RWPE2 (cell line): ENCODE measurements at regions not wholly inside any gene's neighbourhood (a gene's known extent, or its start where the extent isn't known, plus 50 kb on each side); places are given as distances from the start of the nearest gene placed in this dataset.

ENCODE experiments used
- ATAC-seq: fragments of 200-7000 bp; cut with Tn5 transposase; 3 replicates; pipeline ENCODE4 v1.9.1; 2021; ENCODE audit warnings: low read depth
- DNase-seq: peaks from one replicate; pipeline ENCODE4 v3.0.0-alpha.2; 2020; ENCODE audit warnings: low spot score
- H3K27ac ChIP-seq: fragments of 450-650 bp; 2 replicates; pipeline ENCODE4 v1.5.1; 2017; ENCODE audit warnings: mild to moderate bottlenecking; ENCODE audit not compliant: poor library complexity, severe bottlenecking
- H3K27me3 ChIP-seq: fragments of 250-450 bp; sonication (Bioruptor Pico); 2 replicates; pipeline ENCODE4 v1.5.1; 2021; ENCODE audit warnings: mild to moderate bottlenecking, moderate library complexity; ENCODE audit not compliant: insufficient read depth, poor library complexity, severe bottlenecking
- H3K36me3 ChIP-seq: fragments of 250-450 bp; sonication (Bioruptor Pico); 2 replicates; pipeline ENCODE4 v1.5.1; 2020; ENCODE audit warnings: low read depth, mild to moderate bottlenecking, moderate library complexity
- H3K4me1 ChIP-seq: fragments of 250-450 bp; sonication (Bioruptor Pico); 2 replicates; pipeline ENCODE4 v1.5.1; 2021; ENCODE audit warnings: mild to moderate bottlenecking, moderate library complexity; ENCODE audit not compliant: insufficient read depth, poor library complexity, severe bottlenecking
- H3K4me3 ChIP-seq: fragments of 250-450 bp; sonication (Bioruptor Pico); 2 replicates; pipeline ENCODE4 v1.5.1; 2021; ENCODE audit warnings: mild to moderate bottlenecking, moderate library complexity; ENCODE audit not compliant: severe bottlenecking
- H3K9me3 ChIP-seq: fragments of 250-450 bp; sonication (Bioruptor Pico); 2 replicates; pipeline ENCODE4 v1.5.1; 2021; ENCODE audit warnings: mild to moderate bottlenecking, moderate library complexity; ENCODE audit not compliant: severe bottlenecking
- TF ChIP-seq, protein P1 (sequence below): fragments of 450-650 bp; IDR thresholded peaks from one replicate; pipeline ENCODE4 v1.5.1; 2017; ENCODE audit warnings: mild to moderate bottlenecking, moderate library complexity; ENCODE audit not compliant: poor library complexity, severe bottlenecking

DNA sequence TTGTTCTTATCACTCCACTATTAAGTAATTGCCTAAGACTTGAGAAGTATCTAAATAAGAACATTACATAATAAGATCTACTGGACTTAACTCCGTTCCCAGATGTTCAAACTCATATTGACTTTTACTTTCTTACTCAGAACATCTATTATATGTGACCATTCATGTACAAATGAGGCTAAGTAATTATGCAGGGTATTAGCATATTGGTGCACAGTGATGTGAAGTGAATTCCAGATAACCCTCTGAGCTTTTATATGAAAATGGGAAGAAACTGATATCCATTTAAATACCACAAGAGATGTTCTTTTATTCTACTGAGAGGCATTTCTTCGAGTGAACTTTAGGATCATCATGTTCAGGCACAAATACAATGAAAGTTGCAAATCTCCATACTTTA lies 135.7 kb downstream of the ZPLD1 start:
- Histone ChIP-seq H3K27ac (no peak overlapping the region), H3K27me3 (no peaks in the 10 kb centered on the region), H3K4me3 (no peak overlapping the region), H3K4me1 (no peaks in the 10 kb centered on the region), H3K9me3 (no peaks in the 10 kb centered on the region), H3K36me3 (no peaks in the 10 kb centered on the region)
- TF ChIP-seq, protein P1, sequence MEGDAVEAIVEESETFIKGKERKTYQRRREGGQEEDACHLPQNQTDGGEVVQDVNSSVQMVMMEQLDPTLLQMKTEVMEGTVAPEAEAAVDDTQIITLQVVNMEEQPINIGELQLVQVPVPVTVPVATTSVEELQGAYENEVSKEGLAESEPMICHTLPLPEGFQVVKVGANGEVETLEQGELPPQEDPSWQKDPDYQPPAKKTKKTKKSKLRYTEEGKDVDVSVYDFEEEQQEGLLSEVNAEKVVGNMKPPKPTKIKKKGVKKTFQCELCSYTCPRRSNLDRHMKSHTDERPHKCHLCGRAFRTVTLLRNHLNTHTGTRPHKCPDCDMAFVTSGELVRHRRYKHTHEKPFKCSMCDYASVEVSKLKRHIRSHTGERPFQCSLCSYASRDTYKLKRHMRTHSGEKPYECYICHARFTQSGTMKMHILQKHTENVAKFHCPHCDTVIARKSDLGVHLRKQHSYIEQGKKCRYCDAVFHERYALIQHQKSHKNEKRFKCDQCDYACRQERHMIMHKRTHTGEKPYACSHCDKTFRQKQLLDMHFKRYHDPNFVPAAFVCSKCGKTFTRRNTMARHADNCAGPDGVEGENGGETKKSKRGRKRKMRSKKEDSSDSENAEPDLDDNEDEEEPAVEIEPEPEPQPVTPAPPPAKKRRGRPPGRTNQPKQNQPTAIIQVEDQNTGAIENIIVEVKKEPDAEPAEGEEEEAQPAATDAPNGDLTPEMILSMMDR, result no peak
- no peak for DNase-seq
- no peak for ATAC-seq

- DNase-seq (no peak), ATAC-seq (no peak)
- H3K36me3 ChIP-seq, result no peaks in the 10 kb centered on the region
- no peaks in the 10 kb centered on the region for H3K27me3 ChIP-seq
- H3K4me3 ChIP-seq, result no peak overlapping the region
- H3K4me1 ChIP-seq, result no peaks in the 10 kb centered on the region
- no peaks in the 10 kb centered on the region for H3K9me3 ChIP-seq
- TF ChIP-seq, protein P1, result no peak
- H3K27ac ChIP-seq, result no peak overlapping the region
Measured at GRCh38 chr3:102571006-102571405, 136.2 kb downstream of the ZPLD1 start.

DNA sequence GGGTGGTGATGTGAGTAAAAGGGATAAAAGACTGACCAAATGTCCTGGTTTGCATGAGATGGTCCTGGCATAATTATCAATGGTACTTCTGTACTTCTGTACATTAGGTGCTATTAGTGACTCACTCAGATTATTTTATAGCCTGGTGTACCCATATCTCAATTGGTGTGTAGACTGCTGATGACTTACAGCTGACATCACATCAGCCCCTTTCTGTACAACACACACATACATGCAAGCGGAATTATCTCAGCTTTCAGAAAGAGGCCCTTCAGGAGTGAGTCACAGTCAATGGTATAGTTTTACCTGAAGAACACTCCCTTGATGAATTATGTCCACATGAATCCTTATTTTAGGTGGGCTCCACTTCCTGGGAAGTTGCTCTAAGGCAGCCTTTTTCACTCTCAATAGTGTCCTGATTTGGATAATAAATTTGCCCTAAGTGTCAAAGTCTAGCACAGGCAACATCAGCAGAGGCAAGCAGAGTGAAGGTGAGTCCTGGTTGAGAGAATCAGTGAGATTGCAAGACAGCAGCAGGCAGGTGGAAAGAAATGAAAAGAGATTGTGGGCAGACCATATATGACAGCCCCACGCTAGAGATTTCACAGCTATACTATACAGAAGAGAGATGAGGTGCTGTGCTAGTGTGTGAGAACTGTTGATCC lies 137.0 kb downstream of the ZPLD1 start:
- H3K36me3 ChIP-seq, result no peaks in the 10 kb centered on the region
- no peaks in the 10 kb centered on the region for H3K9me3 ChIP-seq
- ATAC-seq (no peak), DNase-seq (no peak)
- no peak overlapping the region for H3K4me3 ChIP-seq
- no peak overlapping the region for H3K27ac ChIP-seq
- TF ChIP-seq, protein P1, result no peak
- no peaks in the 10 kb centered on the region for H3K4me1 ChIP-seq
- H3K27me3 ChIP-seq, result no peaks in the 10 kb centered on the region

- DNase-seq (no peak), ATAC-seq (no peak)
- H3K4me1 ChIP-seq, result no peaks in the 10 kb centered on the region
- H3K36me3 ChIP-seq, result no peaks in the 10 kb centered on the region
- H3K27me3 ChIP-seq, result no peaks in the 10 kb centered on the region
- no peaks in the 10 kb centered on the region for H3K9me3 ChIP-seq
- no peak overlapping the region for H3K27ac ChIP-seq
- TF ChIP-seq, protein P1, result no peak
- no peak overlapping the region for H3K4me3 ChIP-seq
Measured at GRCh38 chr3:102573483-102574028, 138.7 kb downstream of the ZPLD1 start.

GRCh38 chr3:102574355-102574754 lies 139.5 kb downstream of the ZPLD1 start:
- no peak for ATAC-seq
- H3K27me3 ChIP-seq, result no peaks in the 10 kb centered on the region
- H3K9me3 ChIP-seq, result no peaks in the 10 kb centered on the region
- no peaks in the 10 kb centered on the region for H3K4me1 ChIP-seq
- H3K27ac ChIP-seq, result no peak overlapping the region
- H3K4me3 ChIP-seq, result no peak overlapping the region
- DNase-seq, result no peak
- H3K36me3 ChIP-seq, result no peaks in the 10 kb centered on the region
- TF ChIP-seq, protein P1, result no peak
